ENCODE measurements at regions not wholly inside any gene's neighbourhood (a gene's known extent, or its start where the extent isn't known, plus 50 kb on each side); places are given as distances from the start of the nearest gene placed in this dataset.
"Not testable (repeated sequence)": the region's sequence is repeated elsewhere in the genome, so short reads cannot be mapped to it uniquely, and the experiment has no call there.

- DNase-seq, result no peak
These were observed 688.2 kb upstream of the HS6ST1 start for GRCh38 chr2:129006901-129007300.

- DNase-seq, result no peak
These were observed 689.6 kb upstream of the HS6ST1 start for GRCh38 chr2:129008055-129008880.

GRCh38 chr2:129008881-129009554 lies 690.4 kb upstream of the HS6ST1 start:
- no peak for DNase-seq

- no peak for DNase-seq
These were observed 691.0 kb upstream of the HS6ST1 start for GRCh38 chr2:129009555-129010146.

- DNase-seq, result no peak
These were observed 691.6 kb upstream of the HS6ST1 start for GRCh38 chr2:129010262-129010661.

- no peak for DNase-seq
These were observed 692.9 kb upstream of the HS6ST1 start for GRCh38 chr2:129011466-129012061.

GRCh38 chr2:129014432-129014831 lies 695.8 kb upstream of the HS6ST1 start:
- no peak for DNase-seq

- DNase-seq, result no peak
These were observed 697.0 kb upstream of the HS6ST1 start for GRCh38 chr2:129015397-129016285.

- no peak for DNase-seq
These were observed 698.3 kb upstream of the HS6ST1 start for GRCh38 chr2:129016972-129017371.

GRCh38 chr2:129024796-129025195 lies 706.1 kb upstream of the HS6ST1 start:
- no peak for DNase-seq

- no peak for DNase-seq
These were observed 717.3 kb upstream of the HS6ST1 start for GRCh38 chr2:129035992-129036391.

- DNase-seq, result not testable (repeated sequence)
These were observed 725.0 kb upstream of the HS6ST1 start for GRCh38 chr2:129043677-129044076.

- not testable (repeated sequence) for DNase-seq
These were observed 727.8 kb upstream of the HS6ST1 start for GRCh38 chr2:129046475-129046874.

- DNase-seq, result no peak
These were observed 731.4 kb upstream of the HS6ST1 start for GRCh38 chr2:129050101-129050500.

GRCh38 chr2:129055242-129055641 lies 736.6 kb upstream of the HS6ST1 start:
- no peak for DNase-seq

- no peak for DNase-seq
These were observed 737.2 kb upstream of the HS6ST1 start for GRCh38 chr2:129055824-129056223.

- no peak for DNase-seq
These were observed 737.8 kb upstream of the HS6ST1 start for GRCh38 chr2:129056309-129056958.

GRCh38 chr2:129056959-129057317 lies 738.3 kb upstream of the HS6ST1 start:
- no peak for DNase-seq

- no peak for DNase-seq
These were observed 740.3 kb upstream of the HS6ST1 start for GRCh38 chr2:129058981-129059380.

- no peak for DNase-seq
These were observed 740.8 kb upstream of the HS6ST1 start for GRCh38 chr2:129059476-129059875.

GRCh38 chr2:129061069-129061768 lies 742.6 kb upstream of the HS6ST1 start:
- no peak for DNase-seq

- DNase-seq, result no peak
These were observed 743.1 kb upstream of the HS6ST1 start for GRCh38 chr2:129061769-129062121.

Measured in stimulated activated CD8-positive, alpha-beta memory T cell treated with anti-CD3 and anti-CD28 coated beads, Interleukin-4, amount 100 ng/mL, for 48 hours (primary cell).